AML-193 (cell line): ENCODE measurements at regions not wholly inside any gene's neighbourhood (a gene's known extent, or its start where the extent isn't known, plus 50 kb on each side); places are given as distances from the start of the nearest gene placed in this dataset.

Experiments used
- DNase-seq, 2 experiments: peaks; one replicate each; lab custom pipeline; 2025; lab: John Stamatoyannopoulos, UW

DNA sequence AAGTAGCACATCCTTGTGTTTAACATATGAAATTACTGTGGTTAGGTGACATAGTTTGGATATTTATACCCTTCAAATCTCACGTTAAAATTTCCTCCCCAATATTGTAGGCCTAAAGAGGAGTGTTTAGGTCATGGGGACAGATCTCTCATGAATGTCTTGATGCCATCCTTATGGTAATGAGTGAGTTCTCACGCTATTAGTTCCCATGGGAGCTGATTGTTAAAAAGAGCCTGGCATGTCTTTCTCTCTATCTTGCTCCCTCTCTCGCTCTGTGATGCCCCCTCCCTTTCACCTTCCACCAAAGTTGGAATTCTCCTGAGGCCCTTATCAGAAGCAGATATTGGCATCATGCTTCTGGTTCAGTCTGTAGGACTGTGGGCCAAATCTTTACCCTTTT is 660.1 kb downstream of the ADCYAP1 start:
- DNase-seq, result no peak

DNA sequence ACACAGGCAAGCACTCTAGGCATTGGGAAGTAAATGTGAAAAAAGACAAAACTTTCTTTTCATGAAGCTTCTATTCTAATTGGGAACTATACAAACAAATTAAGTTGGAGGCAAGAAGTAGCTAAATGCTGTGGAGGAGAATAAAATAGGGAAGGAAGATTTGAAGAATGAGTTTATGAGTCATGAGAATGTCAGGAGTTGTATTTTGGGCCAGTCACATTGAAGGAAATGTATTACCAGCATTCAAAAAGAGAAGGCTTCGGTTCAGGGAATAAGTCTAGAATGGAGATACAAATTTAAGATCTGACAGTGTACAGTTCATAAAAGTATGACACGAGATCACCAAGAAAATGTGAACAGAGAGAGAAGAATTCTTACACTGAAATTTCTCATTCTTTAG is 666.5 kb downstream of the ADCYAP1 start:
- DNase-seq, result no peak

DNA sequence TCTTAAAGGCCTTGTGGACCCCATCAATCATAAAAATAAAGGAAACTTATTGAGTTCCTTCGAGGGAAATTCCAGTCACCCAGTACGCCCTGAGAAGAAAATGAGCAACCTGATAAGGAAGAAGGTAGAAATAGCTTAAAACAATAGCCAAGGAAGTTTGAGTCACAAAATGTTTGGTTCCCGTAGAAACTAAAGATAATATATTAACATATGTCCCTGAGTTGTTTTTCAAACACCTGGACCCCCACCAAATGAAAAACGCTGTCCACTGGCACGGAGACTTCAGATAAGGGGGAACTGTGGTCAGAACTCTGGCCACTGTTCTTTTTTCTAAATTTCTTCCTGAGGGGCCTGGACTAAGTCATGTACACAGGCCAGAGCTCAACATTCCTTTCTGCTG is 669.1 kb downstream of the ADCYAP1 start:
- DNase-seq, result no peak

DNA sequence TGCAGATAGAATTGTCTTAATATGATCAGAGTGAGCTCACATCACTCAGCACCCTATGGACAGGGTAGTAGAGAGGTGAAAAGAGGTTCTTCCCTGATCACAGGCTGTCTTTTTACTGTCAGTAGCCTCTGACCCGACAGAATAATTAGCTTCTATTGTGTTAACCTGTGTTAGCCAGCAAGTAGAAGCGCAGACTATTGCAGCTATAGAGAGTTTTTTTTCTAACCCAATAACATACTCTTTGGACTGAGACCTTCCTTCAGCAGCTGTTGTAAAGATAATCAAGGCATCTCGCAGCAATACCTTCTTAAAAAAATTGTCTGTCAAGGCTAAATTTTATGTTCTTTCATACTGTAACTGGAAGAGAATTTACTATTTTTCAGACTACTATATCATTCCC is 670.4 kb downstream of the ADCYAP1 start:
- no peak for DNase-seq

DNA sequence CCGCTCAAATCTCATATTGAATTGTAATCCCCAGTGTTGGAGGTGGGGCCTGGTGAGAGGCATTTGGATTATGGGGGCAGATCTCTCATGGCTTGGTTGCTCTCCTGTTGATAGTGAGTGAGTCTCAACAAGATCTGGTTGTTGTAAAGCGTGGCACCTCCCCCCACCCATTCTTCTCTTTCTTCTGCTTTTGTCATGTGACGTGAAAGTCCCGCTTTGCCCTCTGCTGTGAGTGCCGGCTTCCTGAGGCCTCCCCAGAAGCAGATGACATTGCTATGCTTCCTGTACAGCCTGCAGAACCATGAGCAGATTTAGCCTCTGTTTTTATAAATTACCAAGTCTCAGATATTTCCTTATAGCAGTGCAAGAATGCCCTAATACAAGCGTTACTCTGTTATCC is 673.8 kb downstream of the ADCYAP1 start:
- DNase-seq, result no peak

DNA sequence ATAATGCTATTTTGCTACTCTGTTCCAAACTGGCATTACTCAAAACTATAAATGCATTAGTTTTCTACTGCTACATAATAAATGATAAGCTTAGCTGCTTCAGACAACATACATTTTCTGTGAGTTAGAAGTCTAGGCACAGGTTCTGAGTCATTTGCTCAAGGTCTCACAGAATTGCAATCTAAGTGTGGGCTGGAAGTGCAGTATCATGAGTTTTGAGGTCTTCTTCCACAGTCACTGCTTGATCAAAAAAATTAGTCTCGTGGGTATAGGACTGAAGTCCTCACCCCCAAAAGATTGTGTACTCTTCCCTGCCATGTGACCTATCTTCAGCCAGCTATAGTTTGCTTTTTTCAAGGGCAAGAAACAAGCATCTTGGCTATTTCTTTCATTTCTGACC is 676.9 kb downstream of the ADCYAP1 start:
- no peak for DNase-seq

DNA sequence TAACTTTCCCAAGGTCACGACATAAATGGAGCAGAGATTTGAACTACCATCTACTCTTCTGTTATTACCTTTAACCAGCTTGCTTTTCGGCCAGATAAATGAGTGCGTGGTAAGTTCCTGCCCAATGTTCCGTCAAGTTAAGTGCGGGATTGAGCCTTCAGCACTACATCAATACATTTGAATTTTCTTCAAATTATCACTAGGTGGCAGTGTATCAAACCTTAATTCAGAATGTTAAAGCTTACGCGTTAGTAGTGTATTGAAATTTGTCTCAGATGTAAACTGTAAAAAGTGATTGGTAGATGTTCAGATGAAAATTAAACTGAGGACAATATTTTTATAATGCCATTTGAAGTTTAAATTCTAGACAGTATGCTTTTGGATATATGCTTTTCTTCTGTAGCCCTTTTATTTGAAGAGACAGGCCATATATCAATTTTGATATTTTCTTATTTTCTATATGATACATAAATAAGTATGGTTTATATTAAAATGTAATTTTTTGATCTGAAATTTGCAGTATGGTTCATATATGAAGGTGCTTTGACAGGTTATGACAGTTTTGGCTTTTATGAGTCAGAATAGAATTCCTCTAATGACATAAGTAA is 681.3 kb downstream of the ADCYAP1 start:
- DNase-seq, result peak; percentile 59

DNA sequence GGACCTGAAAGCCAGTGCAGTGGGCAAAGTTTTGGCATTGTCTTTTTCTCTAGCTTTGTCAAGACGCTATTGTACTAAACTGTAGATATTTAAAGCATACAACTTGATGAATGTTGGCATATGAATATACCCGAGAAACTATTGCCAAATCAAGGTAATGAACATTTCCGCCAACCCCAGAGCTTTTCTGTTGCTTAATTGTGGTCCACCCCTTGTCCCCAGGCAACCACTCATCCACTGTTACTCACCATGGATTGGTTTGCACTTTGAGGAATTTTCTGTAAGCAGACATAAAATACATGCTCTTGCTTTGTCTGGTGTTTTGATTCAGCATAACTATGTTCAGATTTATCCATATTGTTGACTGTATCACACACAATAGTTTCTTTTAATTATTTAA is 688.4 kb downstream of the ADCYAP1 start:
- no peak for DNase-seq

DNA sequence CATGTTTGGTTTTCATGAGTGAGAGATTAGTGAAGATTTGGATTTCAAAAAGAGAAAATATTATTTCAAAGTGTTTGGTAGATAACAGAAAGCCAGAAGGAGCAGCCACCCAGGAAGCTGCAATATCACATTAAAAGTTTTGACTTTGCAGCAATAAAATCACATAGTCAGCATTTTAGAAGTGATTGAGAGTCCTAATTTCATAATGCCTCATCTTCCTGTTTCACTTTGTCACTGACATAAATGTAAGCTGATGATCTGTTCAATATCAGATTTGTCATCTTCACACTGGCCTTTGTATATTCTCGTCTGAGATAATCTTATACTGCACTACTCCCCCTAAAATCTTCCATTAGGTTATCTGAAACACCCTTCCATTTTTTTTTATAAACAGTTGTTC is 690.5 kb downstream of the ADCYAP1 start:
- no peak for DNase-seq

DNA sequence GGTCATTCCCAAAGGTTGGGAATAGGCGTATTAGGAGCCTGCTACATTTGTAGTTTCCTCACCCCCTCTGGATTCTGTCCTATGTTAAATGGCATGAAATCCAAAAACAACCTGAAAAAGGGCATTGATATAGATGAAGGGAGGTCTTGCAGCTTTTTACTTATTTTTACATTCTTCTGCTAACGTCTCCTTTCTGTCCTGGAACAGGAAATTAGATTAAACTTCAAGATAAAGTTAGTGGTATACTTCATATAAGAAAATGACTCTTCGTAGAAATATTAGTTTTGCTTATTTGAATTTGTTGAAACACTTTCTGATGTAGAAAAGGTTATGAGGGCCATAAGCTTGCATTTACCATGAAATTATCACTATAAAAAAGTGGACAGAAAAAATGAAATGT is 694.5 kb downstream of the ADCYAP1 start:
- DNase-seq, result peak; percentile 20 to 37

DNA sequence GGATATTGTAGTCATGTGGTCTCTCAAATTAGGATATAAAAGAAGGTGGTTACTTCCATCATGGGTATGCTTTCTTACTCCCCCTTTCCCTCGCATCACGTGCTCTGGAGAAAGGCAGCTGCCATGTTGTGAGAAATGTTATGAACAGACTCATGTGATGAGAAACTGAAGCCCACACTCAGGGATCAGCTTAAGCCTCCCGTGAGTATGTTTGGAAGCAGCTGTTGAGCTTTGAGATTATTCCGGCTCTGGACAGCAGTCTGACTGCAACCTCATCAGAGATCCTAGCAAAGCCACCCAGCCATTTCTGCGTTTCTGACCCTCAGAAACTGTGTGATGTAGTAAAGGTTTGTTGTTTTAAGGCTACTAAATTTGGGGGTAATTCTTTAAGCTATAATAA is 700.1 kb downstream of the ADCYAP1 start:
- no peak for DNase-seq

DNA sequence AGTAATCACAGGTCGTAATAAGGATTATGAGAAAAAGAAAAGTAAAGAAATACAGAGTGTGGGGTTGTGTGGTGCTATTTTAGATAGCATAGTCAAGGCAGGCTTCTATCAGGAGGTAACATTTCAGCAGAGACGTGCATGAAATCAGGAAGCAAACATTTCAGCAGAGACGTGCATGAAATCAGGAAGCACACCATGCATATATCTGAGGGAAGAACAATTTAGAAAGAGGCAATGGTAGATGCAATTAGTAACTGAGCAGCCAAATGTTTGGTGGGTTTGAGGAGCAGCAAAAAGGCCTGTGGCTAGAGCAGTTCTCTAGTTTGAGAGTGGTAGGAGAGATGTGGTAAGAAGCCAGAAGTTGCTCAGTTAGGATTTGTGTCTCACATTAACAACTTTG is 713.7 kb downstream of the ADCYAP1 start:
- peak; percentile 34 to 41 for DNase-seq

DNA sequence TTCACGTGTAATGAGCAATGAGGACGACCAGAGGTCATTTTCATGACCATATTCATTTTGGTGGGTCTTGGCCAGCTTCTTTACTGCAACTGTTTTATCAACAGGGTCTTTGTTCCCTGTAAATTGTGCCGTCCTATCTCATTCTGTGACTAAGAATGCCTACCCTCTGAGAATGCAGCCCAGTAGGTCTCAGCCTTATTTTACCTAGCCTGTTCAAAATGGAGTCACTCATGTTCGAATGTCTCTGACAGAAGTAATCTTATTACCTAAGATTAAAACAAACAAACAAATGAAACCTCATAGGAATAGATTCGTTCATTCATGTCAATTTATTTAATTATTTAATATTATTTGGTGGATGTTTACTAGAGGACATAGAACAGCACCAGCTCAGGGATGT is 714.8 kb downstream of the ADCYAP1 start:
- no peak for DNase-seq

DNA sequence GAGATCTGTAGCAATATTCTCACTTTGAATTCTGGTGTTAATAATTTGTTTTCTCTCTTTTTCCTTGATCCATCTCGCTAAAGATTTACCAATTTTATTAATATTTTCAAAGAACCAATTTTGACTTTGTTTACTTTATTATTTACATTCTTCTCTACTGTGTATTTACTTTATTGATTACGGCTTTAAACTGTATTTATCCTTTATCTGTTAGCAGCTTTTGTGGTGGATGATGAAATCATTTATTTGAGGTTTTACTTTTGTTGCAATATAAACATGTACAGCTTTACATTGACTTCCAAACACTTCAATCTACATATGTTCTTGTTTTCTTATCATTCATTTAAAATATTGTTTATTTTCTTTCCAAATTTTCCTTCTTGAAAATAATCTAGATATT is 719.9 kb downstream of the ADCYAP1 start:
- no peak for DNase-seq

DNA sequence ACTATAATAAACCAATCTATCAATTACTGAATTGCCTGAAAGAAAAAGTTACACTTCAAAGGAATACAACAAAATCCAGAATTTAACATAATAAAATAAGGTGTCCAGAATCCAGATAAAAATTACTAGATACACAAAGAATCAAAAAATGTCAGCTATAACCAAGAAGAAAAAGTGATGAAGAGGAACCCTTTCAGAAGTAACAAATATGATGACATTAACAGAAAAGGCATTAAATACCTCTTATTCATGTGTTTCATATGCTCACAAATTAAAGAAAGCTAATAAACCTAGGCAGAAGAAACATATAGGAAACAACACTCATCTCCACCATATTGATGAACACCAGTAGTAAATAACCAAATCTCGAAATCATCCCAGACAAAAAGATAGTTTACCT is 722.8 kb downstream of the ADCYAP1 start:
- DNase-seq, result no peak

DNA sequence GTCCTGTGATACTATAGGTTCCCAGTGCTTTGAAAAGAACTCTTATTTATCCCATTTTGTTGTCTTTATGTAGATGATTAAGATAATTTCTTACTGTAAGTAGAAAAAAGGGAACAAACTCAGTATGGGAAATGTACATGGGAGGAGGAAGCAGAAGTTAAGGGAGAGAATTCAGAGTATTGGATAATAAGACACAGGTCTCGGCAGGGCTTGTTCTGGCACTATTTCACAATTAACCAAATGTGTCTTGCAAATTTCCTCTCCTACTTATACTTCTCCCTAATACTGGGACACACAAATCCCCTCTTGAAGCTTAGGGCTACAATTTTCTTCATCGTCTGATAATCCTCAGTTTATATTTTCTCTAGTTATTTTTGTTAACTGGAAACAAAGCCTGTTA is 744.0 kb downstream of the ADCYAP1 start:
- peak; percentile 92 to 93 for DNase-seq

DNA sequence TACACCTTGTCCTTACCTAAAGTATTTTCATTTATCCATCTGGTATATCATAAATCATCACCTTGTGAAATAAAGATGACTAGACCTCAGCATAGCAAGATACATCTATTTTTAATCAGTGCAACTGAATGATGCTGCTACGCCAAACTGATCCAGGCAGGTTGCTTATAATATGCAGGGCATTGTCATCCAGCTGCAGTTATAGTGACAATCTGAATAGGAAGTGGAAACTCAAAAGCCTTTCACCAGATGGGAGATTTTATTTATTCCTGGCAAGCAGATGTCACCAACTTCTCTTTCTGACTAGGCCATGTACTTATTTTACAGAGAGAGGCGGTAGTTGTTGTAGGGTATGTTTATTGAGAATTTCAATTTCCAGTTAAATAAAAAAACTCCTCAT is 747.3 kb downstream of the ADCYAP1 start:
- no peak for DNase-seq

DNA sequence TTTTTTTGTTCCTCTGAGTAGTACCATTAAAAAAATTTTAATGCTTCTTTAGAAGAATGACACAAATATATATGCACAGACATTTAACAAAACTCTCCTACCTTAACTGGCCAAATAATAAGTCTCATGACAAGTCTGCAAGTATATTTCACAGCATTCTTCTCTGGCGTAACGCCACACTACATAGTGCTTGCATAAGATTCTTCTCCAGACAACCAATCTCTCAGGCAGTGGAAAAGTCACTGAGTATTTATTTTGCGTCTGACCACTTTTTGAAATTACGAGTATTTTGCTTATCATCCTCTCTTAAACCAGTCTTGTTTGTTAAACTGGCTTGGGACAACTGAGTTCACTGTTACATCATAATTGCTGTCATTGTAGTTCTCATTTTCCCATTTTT is 749.2 kb downstream of the ADCYAP1 start:
- DNase-seq, result peak; percentile 2 to 7

DNA sequence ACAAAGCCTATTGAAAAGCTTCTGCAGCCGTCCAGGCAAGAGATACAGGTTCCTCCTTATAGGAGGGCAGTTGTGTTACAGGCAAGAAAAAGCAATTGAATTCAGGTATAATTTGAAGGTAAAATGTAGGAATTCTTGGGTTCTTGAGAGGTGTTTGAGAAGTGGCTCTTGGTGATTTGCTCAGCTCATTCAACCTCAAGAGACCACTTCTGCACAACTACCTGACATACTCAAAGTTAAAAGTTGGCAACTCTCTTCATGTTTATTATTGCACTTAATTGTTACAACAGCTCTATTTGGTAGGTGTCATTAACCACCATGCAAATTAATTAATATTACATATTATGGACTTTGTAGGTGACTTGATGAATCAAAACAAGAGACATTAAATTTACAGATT is 753.2 kb downstream of the ADCYAP1 start:
- no peak for DNase-seq

DNA sequence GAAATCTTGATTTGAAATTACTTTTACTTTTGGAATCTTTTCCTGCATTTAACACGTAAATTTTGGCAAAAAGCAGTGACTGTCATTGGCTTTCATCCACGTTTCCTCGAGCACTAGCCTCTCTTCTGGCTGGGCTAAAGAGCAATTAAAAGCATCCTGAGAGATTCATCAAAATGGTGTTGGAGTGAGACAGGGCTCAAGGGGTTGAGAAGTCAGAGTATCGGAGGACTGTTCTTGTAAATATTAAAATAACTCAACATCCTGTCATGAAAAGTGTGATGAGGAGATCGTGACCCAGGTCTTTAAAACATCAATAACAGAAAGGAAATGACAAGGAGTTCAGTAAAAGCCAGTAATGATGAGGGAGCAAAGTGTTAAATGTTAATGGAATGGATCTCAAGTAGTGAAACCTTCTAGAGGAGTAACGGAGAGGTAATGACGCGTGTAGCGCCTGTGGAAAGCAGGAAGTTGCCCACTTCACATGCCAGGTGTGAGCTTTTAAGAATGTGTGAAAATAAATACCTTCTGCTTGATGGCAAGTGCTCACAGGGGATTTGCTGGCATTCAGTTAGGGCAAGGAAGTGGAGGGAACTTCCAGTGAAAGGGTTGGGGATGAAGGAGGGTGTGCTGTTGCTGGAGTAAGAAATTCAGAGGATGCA is 754.4 kb downstream of the ADCYAP1 start:
- DNase-seq, result no peak

DNA sequence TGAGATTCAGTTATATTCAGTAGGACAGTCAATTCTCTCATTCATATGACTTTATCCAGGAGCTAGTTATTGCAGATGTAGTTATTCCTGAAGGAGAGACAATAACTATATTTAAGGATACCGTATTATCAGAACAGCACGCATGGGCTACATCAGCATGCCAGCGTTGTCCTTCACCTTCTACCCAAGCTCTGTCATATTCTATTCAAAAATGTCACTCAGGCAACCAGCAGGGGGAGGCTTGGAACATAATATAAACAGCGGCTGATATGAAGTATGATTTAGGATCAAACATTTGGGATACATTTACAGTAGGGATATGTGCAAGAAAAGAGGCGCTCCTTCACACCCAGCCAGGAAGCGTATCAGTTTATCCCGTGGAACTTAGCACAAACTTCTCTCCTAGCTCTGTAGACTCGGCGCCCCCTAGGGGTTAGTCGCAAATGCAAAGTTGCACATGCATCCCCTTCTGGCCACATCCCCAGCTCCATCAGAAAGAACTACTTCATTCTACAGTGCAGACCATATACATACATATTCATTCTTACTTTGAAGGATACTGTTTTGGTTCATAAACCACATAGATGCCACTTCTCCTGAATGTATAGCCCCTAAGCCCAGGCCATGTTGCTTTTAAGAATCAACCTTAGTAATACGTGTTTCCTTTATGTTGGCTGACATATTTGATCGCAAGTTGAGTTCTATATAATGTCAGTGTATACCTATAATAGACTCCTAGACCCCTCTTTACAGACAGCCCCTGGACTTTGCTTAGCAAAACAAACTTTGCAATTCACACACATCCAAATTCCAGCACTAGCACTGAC is 759.4 kb downstream of the ADCYAP1 start:
- DNase-seq, result peak; percentile 53 to 55

DNA sequence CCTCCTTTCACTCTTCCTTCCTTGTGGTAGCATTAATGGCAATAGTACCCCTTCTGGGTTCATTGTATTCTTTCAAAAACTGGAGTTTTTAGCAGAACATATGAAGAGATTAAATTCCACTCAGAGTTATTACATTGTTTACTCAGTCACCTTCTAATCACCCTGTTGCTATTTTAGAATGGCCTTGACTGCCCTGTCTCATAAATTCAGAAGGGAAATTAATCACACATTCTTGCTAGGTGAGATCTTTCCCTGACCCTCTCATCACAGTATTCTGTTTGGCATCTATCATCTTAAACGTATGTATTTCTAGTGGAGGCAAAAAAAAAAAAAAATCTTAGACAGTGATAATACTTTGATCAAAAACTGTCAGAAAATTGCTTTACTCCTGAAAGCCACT is 760.4 kb downstream of the ADCYAP1 start:
- DNase-seq, result no peak

DNA sequence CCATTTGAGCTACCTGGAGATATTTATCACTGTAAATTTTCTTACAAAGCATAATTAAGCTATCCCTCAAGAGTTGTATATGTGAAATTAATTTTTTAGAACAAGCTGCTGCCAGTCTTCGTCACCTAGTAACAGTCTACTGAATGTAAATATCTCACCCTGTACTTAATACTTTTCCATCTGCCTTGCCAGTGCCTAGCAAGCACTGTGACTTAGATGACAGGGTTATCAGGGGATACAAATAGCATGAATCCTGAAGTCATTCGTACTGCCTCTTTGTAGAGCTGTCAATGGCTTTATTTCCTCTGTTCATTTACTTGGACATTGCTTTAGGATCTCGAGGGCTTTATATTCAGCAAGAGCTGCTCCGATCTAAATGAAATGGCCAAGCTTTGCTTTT is 763.6 kb downstream of the ADCYAP1 start:
- DNase-seq, result no peak
